ENCODE measurements at regions not wholly inside any gene's neighbourhood (a gene's known extent, or its start where the extent isn't known, plus 50 kb on each side); places are given as distances from the start of the nearest gene placed in this dataset.

DNA sequence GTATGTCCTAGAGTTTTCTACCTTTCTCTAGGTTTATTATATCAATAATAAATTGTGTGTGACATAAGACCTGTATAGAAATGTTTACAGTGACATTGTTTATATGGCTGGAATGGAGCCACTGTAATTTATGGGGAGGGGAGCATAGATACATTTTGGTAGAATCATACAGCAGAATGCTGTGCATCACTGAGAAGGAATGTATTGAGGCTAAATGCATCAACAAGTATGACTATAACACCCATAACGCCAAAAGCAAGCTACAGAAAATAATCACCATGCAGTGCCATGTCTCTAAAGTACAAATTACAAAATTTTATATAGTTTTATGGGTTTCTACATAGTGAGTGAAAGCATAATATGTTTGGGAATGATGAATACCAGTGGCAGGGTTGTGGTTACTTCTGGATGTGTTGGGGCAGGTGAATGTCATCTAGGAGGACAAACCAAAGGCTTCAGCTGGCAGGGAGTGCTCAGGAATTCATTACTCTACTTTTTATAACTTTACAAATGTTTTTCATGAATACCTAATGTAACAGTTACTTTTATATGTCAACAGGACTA is 226.0 kb upstream of the NETO1 start:
- ATAC-seq (ENCODE audit: poor library complexity): no peak
- intact Hi-C loops (cut with DNase I): no loop called here

DNA sequence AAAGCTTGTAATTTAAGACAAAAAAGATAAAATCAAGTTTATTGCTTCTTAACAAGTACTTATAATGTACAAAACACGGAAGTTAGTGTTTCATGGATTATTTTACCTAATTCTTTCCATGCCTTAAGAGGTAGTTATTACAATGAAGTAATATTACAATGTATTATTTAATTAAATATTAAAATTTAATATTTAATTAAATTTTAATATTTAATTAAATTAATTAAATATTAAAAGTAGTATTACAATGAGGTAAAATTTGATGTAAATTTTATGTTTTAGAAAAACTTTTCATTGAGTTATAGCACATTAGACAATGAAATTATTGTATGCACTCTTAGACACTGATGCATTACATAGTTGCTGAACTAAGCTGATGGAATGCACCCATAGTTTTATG is 220.7 kb upstream of the NETO1 start:
- intact Hi-C loops (cut with DNase I): no loop called here
- no peak for DNase-seq
- no peak for ATAC-seq (ENCODE audit: poor library complexity)

More for the DNA sequence above, 226.0 kb upstream of the NETO1 start:
- no peak for DNase-seq

DNA sequence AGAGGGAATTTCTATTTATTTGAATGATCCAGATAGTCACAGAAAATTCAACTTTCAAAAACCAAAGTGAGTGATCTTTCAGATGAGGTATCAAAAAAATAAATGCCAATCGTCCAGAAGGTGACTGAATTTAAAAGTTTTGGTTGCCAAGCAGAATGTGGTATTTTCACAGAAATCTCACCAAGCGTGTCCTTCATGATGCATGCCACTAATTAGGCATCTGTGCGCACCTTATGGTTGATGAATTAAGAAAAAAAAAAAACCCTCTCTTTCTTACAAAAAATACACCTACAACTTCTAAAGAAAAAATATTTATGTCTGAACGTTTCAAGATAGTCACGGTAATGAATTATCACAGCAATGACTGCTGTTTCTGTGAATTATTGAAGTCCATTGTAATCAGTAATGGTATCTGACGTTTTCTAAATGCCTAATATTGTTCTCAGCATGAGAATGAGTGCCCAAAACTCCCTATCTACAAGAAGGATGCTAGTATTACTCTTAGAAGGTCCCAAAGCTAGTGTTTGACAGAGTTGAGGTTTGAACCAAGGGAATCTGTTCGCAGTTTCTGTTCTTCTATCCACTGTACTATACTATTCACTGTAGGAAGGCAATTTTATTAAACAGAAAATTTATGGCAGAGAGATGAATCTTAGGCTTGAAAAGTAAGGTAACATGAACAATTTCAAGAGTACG is 219.6 kb upstream of the NETO1 start:
- no peak for DNase-seq
- no peak for ATAC-seq (ENCODE audit: poor library complexity)
- intact Hi-C loops (cut with DNase I): no loop called here

DNA sequence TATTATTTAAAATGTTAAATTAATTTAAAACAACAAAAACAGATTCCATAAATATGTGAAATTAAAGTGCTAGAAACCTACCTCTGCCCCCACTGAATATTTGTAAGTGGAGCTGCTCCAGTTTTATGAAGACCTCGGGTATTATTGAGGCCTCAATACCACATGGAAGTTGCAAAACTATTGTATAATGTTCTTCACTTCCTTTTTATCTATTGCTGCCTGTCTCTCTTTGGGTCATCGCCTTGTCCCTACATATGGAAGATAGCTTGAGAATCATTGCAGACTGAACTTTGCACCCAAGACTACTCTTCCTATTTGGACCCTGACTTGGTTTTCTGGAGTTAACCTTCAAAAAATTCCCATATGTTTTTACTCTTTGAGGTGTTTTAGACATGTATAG is 212.1 kb upstream of the NETO1 start:
- ATAC-seq (ENCODE audit: poor library complexity): no peak
- intact Hi-C loops (cut with DNase I): no loop called here
- no peak for DNase-seq

DNA sequence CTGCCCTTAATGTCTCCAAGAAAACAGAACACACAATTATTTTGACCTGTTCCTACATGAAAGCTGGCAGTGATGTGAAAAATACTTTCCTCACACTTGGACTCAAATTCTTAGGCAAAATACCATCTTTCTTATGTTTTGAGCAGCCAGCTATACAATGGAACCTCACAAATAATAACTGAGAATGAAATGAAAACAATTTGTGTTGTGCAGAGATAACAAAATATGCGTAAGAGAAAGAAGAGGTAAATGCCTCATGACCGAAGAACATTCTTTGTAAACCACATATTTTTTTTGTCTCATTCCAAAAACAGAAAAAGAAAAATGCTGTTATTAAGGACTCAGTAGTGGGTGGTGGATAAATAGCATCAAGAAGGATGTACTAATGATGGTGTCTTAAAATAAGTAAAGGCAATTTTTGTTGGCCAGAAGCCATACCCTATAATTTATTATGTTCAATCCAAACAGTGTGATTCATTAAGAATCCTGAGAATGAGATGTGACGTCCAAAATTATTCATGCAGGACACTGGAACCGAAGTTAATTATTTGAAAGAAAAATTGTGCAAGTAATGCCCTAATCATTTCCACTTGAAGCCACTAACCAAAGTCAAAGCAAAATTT is 193.0 kb upstream of the NETO1 start:
- intact Hi-C loops (cut with DNase I): no loop called here
- ATAC-seq (ENCODE audit: poor library complexity): no peak

DNA sequence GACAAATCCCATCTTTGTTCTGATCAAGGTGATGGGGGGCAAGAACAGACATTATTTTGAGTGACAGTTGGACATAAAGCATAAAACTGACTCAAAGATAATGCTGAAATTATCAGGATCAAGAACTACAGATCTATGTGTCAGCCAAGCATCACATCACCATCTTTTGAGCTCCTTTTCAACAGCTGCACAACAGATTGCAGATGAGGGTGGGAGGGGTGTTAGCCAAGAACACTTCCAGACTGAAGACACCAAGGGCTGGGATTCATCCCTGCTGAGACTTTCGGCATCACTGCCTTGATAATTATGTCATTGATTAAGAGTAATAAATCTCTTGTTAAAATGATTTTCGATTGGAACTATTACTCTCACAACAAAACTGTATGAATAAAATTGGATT is 191.5 kb upstream of the NETO1 start:
- DNase-seq (no peak), ATAC-seq (ENCODE audit: poor library complexity) (no peak)

More for the DNA sequence above, 193.0 kb upstream of the NETO1 start:
- DNase-seq: no peak

DNA sequence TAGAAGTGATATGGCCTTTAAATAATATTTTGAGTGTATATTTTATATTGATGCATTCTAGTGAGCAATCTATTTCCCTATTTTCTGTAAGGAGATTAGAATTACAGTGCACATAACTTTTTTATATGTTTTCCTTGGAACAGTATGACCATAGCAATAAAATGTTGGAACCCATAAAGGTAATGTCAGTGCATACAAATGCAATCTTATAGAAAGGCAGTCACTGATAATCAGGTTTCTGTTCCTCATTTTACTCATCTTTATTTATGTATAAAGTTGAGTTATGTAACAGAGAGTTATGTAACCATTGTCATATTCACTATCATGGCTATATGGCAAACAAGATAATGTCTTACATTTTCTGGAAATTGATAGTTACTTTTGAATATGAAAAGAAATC is 179.9 kb upstream of the NETO1 start:
- DNase-seq: no peak
- intact Hi-C loops (cut with DNase I): no loop called here
- no peak for ATAC-seq (ENCODE audit: poor library complexity)

More for the DNA sequence above, 191.5 kb upstream of the NETO1 start:
- intact Hi-C loops (cut with DNase I): no loop called here

DNA sequence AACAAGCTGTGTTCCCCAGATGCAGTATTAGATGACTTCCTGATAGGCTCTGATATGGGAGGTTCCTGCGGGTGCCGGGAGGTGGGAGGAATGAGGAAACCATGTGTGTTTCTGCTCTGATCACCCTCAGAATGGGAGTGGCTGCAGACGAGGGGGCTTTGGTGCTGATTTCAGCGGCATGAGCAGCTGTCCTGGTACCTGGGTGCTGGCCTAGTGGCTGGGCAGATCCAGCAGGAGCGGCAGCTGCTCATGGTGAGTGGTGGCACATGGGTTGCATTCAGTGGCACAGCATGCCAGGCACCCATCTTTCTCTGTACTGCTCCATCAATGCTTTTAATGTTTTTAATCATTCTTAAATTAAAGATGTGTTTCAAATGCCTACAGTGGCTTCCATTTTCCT is 177.2 kb upstream of the NETO1 start:
- intact Hi-C loops (cut with DNase I): no loop called here
- DNase-seq (no peak), ATAC-seq (ENCODE audit: poor library complexity) (no peak)

DNA sequence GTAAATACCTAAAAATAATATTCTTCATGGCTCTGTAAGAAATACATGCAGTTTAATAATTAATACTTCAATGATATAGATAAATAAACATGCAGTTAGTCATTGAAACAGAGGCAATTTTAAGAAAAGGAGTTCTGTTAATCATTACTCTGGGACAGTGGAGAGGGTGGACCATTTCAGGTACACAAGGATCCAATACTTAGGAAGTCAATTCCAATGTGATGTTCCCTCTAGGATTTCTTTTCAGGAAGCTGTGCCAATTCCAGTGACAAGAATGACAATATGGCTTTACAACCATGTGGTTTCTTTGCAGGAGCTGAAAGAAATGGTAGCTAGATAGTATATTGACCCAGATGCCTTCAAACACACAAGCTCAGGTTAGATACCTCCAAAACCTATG is 175.8 kb upstream of the NETO1 start:
- DNase-seq (no peak), ATAC-seq (ENCODE audit: poor library complexity) (no peak)
- intact Hi-C loops (cut with DNase I): no loop called here

DNA sequence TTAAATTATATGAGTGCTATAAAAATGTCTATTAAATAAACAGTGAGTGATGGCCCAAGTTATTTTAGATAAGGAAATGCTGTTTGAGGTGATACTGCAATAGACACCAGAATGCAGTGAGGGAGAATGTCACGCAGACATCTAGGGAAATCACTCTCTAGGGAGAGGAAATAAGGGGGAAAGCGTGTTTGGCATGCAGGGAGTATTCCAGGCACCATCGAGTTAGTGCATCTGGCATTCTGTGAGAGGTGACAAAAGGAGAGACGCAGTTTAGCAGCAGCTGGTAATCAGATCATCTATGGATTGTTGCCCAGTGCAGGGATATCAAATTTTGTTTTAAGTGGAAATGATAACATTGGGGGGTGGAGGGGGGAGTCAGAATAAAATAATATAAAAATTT is 175.4 kb upstream of the NETO1 start:
- intact Hi-C loops (cut with DNase I): no loop called here
- ATAC-seq (ENCODE audit: poor library complexity) (no peak), DNase-seq (no peak)

DNA sequence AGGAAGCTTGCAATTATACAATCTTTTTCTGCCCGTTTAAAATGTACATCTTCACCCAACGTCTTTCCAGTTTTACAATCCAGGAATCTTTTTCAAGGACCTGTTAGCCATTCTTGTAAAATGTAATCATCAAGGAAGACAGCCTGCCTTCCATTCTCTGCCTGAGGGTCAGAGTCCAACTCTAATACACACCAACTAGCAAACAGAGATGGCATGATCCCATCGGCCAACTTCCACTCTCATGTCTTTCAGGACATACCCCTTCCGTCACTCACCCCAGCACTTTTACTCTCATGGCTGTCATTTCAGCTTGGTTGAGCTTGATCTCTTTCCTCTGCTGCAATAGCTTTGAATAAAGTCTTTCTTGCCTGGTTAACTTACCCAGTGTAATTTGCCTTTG is 172.5 kb upstream of the NETO1 start:
- ATAC-seq (ENCODE audit: poor library complexity): no peak
- intact Hi-C loops (cut with DNase I): no loop called here
- no peak for DNase-seq

DNA sequence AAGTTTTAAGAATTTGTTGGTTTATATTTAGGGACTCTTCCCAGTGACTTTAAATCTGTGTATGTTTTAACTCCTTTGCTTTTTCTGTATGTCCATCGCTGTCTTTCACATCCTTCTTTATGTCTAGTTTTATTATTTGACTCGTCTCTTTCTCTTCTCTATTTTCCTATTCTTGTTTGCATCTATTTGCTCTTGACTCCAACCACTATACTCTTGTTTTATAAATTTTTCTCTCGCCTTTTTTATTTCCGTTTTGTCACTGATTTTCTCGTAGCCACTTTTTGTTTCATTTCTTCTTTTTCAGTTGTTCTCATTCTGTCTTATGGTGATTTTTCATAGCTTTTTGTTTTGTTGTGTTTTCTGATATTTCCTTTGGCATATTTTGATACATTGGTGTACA is 170.5 kb upstream of the NETO1 start:
- DNase-seq: no peak
- intact Hi-C loops (cut with DNase I): no loop called here
- ATAC-seq (ENCODE audit: poor library complexity): no peak

DNA sequence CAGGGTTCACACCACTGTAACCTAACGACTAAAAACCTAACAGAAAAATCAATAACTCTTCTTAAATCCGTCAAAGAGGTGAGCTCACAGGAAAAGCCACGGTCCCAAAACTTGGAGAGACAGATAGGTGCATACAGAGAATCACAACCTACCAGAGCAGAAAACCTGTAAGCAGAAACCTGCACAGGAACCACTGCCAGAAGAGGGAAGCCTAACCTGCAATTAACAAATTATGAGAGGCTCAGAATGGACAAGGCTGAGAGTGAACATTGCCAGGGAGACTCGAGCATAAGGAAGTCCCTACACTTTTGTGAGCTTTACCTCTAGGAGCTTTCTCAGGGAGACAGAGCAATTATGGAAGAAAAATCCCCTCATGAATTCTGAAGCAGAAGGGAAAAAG is 156.2 kb upstream of the NETO1 start:
- intact Hi-C loops (cut with DNase I): no loop called here
- DNase-seq (no peak), ATAC-seq (ENCODE audit: poor library complexity) (no peak)

DNA sequence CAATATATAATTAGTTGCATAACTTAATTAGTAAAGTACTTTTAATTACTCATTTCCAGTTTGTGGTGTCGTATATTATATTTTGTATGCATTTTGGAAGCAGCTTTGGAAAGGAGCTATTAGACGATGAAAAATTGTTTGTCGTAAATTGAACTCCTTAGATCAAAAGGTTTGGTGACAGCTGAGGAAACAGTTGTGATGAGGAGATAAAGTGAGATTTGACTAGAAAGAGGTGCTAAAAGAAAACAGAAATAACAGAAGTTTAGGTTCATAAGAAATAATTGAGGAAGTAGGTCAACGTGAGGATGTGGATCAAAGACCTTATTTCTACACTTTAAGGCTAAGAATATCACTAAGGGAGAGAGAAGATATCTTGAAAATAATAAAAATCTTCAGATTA is 141.9 kb upstream of the NETO1 start:
- intact Hi-C loops (cut with DNase I): no loop called here
- ATAC-seq (ENCODE audit: poor library complexity): no peak

DNA sequence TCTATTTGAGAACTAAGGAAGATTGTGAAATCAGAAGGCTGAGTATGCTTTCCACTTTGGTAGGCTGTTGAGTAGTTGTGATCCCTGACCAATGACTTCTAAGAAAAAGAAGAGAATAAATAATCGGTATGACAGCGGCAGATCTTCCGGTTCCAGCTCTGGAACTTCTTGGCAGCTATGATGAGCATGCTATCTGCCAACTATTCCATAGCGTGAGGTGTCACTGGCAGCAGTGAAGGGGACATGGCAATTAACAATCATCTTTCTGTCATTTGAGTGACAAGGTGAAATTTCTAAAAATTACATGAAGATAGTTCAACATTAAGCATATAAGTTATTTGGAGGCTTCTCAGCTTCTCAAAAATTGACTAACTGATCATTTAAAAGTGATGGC is 140.1 kb upstream of the NETO1 start:
- DNase-seq (no peak), ATAC-seq (ENCODE audit: poor library complexity) (no peak)
- intact Hi-C loops (cut with DNase I): no loop called here

More for the DNA sequence above, 141.9 kb upstream of the NETO1 start:
- no peak for DNase-seq

DNA sequence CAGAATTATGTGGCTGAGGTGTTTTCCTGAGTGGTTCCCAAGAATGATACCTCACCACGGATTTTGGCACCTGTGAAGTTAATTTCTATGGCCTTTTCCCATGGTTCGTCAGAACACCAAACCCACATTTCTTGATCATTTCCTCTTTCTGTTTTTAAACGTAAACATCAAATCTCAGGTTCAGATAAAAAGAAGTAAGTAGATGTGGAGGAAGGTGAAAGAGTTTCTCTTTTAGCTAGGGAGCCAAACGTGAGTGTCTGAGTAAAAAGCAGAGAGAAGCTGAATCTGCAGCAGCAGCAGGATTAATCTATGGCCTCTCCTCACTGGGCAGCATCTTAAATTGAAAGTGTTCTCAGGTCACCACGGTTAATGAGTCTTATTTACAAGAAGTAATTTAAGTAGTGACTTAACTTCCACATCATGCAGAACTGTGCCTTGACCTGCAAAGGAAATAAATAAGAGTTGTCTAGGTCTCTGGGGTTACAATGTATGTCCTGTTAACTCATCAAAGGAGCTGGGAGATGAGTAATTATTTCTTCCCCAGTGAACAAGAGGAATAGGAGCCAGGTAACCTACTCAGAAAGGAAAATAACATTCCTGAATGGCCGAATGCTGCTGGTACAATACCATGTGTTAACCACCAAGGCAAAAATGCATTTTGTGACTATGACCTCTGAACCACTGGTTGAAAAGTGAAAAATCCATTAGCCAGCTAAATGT is 139.6 kb upstream of the NETO1 start:
- no peak for DNase-seq
- intact Hi-C loops (cut with DNase I): no loop called here
- no peak for ATAC-seq (ENCODE audit: poor library complexity)

DNA sequence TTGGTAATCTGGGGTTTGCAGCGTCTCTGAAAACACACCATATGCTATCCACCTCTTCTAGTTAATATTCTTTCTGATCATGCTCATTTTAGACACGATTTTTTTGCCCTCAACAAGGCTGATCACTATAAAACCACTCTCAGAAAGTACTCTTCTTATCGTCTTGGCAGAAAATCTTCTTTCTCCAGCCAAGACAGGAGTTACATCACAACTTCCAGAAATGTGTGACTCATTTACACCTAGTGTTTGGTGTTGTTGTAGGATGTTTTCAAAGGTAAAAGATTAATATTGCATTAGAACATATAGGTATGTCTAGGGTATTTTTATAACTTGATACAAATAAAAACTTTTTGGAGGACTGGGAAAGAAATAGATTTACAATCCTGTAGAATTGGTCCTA is 138.5 kb upstream of the NETO1 start:
- ATAC-seq (ENCODE audit: poor library complexity) (no peak), DNase-seq (no peak)
- intact Hi-C loops (cut with DNase I): no loop called here

DNA sequence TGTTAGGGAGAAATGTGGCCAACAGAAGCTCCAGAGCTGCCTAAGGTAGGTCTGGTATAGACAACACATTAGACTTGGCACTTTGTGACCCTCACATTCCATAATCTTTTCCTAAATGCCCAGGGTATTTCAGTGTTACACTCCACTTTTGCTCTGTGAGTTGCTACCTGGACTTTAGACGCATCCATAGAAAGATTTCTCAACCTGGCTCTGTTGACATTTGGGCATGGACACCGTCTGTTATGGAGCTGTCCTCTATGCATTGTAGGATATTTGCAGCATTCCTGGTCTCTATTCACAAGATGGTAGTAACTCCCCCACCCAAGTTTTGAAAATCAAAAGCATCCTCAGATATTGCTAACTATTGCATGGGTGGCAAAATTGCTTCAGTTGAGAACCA is 136.5 kb upstream of the NETO1 start:
- ATAC-seq (ENCODE audit: poor library complexity) (no peak), DNase-seq (no peak)
- intact Hi-C loops (cut with DNase I): no loop called here

DNA sequence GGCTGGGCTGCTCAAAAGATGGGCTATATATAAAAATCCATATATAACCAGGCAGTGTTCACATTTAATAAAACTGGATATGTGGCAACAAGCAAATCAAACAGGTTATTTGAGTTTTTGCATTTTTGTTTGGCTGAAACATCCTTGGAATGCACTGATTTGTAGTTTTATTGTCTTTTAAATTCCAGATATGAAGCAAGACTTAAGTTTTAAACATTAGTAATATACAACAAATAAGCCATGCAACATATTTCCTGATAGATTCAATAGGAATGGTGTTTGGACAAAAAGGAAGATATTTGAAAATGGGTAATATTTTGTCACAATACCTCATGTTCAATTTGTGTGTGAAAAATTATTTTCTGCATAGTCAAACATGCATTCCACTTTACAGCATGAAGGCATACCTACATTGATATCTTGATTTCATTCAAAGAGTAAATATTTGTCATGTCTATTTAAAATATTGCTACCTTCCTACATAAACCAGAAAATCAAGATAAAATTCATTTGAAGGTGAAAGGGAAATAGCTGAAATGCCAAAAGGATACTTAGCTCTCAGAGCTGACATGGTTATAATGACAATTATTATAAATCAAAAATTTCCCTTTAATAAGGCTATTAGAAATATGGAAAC is 132.3 kb upstream of the NETO1 start:
- no peak for ATAC-seq (ENCODE audit: poor library complexity)
- intact Hi-C loops (cut with DNase I): no loop called here
- DNase-seq: no peak

DNA sequence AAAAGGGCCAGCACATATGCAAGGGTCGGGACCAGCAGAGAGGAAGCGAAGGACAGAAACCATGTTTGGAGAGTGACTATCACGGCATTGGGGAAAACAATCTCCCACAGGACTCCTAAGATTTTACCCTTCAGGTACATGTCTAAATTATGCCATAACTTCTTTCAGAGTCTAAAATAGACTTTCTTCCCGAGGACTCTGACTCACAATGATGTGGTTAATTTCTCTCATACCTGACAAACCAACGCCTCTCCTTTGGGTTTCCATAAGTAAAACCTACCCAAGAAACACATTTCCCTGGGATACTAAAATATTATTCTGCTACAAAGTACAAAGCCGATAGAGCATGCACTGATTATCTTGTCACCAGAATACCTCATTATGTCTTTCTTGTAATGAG is 127.8 kb upstream of the NETO1 start:
- no peak for ATAC-seq (ENCODE audit: poor library complexity)
- DNase-seq: no peak
- intact Hi-C loops (cut with DNase I): no loop called here

Measured in Right ventricle myocardium superior (tissue), 1 donor.